ENCODE measurements at regions not wholly inside any gene's neighbourhood (a gene's known extent, or its start where the extent isn't known, plus 50 kb on each side); places are given as distances from the start of the nearest gene placed in this dataset.

DNA sequence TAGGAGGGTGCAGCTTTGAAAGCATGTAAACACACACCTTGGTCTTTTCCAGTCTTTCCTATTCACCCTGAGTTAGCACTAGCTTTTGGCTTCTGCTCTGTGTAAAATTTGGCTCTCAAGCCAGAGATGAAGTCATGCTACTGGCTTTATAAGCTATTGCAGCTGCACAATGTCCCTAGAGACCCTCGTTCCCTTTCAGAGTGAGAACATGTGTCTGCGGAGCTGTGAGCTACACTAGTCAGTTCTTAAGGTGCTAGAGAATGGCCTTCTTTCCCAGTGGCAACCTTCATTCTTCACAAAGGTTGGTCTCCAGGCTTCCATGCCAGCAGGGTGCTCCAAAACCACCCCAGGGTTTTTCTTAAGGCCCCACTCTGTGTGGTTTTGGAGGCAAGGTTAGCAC lies 199.1 kb downstream of the SPATA18 start:
- no peak for DNase-seq (ENCODE audit: extremely low read depth, low read depth)
- TF ChIP-seq, protein P1, sequence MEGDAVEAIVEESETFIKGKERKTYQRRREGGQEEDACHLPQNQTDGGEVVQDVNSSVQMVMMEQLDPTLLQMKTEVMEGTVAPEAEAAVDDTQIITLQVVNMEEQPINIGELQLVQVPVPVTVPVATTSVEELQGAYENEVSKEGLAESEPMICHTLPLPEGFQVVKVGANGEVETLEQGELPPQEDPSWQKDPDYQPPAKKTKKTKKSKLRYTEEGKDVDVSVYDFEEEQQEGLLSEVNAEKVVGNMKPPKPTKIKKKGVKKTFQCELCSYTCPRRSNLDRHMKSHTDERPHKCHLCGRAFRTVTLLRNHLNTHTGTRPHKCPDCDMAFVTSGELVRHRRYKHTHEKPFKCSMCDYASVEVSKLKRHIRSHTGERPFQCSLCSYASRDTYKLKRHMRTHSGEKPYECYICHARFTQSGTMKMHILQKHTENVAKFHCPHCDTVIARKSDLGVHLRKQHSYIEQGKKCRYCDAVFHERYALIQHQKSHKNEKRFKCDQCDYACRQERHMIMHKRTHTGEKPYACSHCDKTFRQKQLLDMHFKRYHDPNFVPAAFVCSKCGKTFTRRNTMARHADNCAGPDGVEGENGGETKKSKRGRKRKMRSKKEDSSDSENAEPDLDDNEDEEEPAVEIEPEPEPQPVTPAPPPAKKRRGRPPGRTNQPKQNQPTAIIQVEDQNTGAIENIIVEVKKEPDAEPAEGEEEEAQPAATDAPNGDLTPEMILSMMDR (IDR thresholded peaks at IDR 0.05; ENCODE audit: low read depth, low read length, missing control alignments): no peak

GRCh38 chr4:52251864-52252263 lies 200.8 kb downstream of the SPATA18 start:
- H3K4me3 ChIP-seq (replicated peaks; ENCODE audit: low read depth, low read length): no peak overlapping the region
- no peak for DNase-seq (ENCODE audit: extremely low read depth, low read depth)
- TF ChIP-seq, protein P1 (IDR thresholded peaks at IDR 0.05; ENCODE audit: low read depth, low read length, missing control alignments): no peak

More for the DNA sequence above, 199.1 kb downstream of the SPATA18 start:
- H3K4me3 ChIP-seq (replicated peaks; ENCODE audit: low read depth, low read length): no peak overlapping the region

DNA sequence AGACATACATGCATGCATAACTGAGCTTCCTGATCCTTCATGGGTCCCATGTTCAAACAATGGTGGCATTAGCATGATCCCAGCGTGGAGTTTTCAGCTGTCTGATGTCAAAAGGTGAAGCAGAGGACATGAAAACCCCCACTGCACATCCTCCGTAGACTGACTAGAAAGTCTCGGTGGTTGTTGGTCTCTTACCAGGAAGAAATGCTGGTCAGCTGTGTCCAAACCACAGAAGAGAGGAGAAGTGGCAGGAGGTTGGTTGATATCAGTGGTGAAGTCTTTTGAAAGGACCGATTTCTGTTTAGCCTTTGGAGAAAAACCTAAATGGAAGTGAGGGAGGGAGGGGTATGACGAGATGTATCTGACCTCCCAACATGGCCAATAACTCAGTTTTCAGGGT lies 201.9 kb downstream of the SPATA18 start:
- no peak for DNase-seq (ENCODE audit: extremely low read depth, low read depth)
- H3K4me3 ChIP-seq (replicated peaks; ENCODE audit: low read depth, low read length): no peak overlapping the region
- TF ChIP-seq, protein P1 (IDR thresholded peaks at IDR 0.05; ENCODE audit: low read depth, low read length, missing control alignments): no peak

DNA sequence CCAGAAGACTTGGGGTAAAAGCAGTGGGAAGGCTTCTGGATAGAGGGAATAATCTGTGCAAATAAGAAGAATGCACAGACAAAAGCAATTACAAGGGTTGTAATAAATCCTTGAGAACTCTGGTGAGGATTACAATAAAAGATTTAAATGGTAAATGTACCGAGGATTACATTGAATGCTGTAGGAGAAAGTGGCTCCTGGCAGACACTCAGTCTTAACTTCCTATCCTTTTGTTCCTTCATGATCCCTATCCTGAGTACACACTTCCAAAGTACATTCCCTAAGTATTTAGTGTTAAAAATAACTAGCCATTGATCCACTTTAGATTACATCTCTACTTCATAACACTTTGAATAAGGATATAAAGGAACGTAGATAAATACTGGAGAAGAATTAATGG lies 205.4 kb downstream of the SPATA18 start:
- no peak overlapping the region for H3K4me3 ChIP-seq (replicated peaks; ENCODE audit: low read depth, low read length)
- TF ChIP-seq, protein P1 (IDR thresholded peaks at IDR 0.05; ENCODE audit: low read depth, low read length, missing control alignments): no peak
- no peak for DNase-seq (ENCODE audit: extremely low read depth, low read depth)

GRCh38 chr4:52259978-52260377 lies 208.9 kb downstream of the SPATA18 start:
- TF ChIP-seq, protein P1 (IDR thresholded peaks at IDR 0.05; ENCODE audit: low read depth, low read length, missing control alignments): no peak
- H3K4me3 ChIP-seq (replicated peaks; ENCODE audit: low read depth, low read length): no peak overlapping the region
- DNase-seq (ENCODE audit: extremely low read depth, low read depth): no peak

DNA sequence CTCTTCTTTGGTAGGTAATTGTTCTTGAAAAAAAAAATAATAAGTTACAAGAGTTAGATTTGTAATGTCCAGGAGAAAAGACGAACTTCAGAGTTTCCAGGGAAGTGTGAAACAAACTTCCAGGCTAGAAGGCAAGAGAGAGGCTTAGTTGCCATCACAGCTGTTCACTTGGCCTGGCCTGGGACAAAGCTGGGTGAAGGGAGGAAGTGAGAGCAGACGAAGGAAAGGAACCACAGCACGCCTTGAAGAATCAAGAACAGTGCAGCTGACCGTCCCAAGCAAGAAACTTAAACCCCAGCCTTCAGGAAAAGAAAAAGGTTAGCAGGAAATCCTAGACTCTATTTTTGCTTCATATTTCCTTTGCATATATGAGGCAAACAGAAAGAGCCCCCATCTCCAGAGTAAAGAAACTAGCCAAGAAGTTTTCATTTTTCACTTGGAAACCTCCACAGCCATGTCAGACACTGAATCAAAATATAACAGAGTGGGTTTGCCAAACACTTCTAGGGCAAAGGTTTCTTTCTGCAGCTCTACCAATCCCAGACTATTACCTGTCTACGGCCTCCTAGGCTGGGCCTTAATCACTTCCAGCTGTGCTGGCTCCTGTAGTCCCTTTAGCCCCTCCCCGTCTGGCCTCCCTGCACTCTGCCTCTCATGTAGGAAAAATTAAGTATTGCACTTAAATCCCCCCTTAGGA lies 209.6 kb downstream of the SPATA18 start:
- TF ChIP-seq, protein P1 (IDR thresholded peaks at IDR 0.05; ENCODE audit: low read depth, low read length, missing control alignments): no peak
- no peak overlapping the region for H3K4me3 ChIP-seq (replicated peaks; ENCODE audit: low read depth, low read length)
- DNase-seq (ENCODE audit: extremely low read depth, low read depth): no peak

GRCh38 chr4:52263607-52264006 lies 212.5 kb downstream of the SPATA18 start:
- TF ChIP-seq, protein P1 (IDR thresholded peaks at IDR 0.05; ENCODE audit: low read depth, low read length, missing control alignments): no peak
- no peak overlapping the region for H3K4me3 ChIP-seq (replicated peaks; ENCODE audit: low read depth, low read length)
- DNase-seq (ENCODE audit: extremely low read depth, low read depth): no peak

Measured in HFF-Myc (cell line).